GM19324 (cell line): ENCODE measurements at regions not wholly inside any gene's neighbourhood (a gene's known extent, or its start where the extent isn't known, plus 50 kb on each side); places are given as distances from the start of the nearest gene placed in this dataset.

Experiments used
- ATAC-seq: cut with Tn5 transposase; IDR thresholded peaks from one replicate; pipeline ENCODE4 v1.9.1; 2021; ENCODE audit warnings: mild to moderate bottlenecking, moderate library complexity; ENCODE audit not compliant: unreplicated experiment, low FRiP score

DNA sequence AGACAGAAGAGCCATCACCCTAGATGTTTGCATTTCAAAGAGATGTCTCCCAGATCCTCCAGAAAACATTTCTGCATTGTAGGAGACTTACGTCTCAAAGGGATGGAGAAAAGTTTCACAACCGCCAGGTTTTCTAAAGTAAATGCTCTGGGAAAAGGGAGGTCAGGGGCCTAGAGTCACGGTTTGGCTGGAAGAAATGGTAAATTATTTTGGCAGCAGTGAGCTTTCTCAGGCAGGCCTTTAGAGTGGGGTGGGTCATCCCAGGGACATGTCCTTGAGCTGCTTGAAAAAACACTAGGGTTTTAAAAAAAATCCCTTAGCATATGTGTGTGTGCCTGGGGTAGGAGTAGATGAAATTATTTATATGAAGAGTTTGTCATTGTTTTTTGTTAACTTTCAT, 728.8 kb downstream of the TYW1 start:
- ATAC-seq: no peak

DNA sequence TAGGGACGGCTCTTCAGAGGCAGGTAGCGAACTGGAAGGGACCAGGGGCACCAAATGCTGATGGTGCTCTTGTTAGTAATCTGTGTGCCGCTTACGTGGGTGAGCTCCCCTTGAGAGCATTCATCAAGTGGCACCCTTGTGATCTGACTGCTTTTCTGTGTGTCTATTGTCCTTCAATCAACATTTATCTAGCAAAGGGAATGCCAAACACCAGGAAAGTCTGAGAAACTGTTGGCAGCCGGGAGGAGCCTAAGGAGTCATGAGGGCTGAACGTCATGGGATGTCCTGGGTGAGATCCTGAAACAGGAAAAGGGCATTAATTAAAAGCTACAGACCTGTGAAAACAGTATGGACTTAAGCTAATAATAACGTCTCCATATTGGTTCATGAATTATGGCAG, 733.1 kb downstream of the TYW1 start:
- no peak for ATAC-seq

DNA sequence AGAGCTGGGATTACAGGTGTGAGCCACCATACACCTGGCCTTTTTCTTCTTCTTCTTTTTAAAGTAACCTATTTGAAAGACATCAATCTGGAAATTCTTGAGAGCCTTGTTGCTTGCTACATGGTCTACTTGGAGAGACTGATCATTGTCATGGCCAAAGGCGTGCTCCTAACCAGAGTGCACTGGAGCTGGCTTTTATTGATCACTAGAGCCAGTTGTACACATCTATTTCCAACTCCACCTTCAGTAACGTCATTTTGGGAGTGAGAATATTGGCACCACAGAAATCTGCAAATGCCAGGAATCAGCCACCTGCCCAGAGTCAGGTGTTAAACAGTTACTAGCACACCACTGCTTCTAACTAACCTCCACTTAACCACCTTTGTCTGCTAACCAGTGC, 735.1 kb downstream of the TYW1 start:
- ATAC-seq: no peak

DNA sequence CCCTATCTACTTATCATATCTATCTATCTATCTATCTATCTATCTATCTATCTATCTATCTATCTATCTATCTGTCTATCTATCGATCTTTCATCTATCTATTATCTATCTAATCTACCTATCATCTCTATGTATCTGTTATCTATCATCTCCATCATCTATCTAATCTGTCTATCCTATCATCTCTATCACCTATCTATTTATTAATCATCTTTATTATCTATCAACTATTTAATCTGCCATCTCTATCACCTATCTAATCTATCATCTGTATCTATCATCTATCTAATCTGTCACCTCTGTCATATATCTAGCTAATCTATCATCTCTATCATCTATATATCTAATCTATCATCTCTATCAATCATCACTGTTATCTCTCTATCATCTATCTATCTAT, 736.3 kb downstream of the TYW1 start:
- ATAC-seq: no peak

DNA sequence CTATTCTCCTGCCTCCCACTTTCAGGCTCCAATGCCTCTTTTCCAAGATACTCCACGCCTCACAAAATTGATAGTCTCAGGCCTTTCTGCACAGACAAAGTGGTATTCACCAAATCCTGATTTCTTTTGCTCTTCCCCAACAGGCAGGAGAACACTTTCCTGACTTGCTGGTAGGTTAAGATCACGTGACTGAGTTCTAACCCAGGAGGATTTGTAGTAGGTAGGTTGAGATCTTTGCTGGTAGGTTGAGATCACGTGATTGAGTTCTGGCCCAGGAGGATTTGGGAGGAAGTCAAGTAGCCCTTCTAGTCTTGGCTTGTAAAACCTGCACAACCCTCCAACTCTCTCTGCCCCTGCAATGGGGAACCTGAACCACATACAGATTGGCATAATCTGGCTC, 741.5 kb downstream of the TYW1 start:
- no peak for ATAC-seq

DNA sequence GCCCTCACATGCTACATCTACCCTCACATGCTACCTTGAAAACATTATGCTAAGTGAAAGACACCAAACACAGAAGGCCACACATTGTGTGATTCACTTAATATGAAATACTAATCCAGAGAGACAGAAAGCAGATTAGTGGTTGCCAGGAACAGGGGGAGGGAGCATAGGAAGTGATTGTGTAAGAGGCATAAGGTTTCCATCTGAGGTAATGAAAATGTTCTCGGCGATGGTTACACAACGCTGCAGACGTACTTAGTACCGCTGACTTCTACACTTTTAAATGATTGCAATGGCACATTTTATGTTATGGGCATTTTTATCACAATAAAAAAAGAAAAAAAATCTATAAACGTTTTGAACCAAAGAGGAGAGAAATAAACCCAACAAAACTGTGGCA, 742.3 kb downstream of the TYW1 start:
- ATAC-seq: no peak

DNA sequence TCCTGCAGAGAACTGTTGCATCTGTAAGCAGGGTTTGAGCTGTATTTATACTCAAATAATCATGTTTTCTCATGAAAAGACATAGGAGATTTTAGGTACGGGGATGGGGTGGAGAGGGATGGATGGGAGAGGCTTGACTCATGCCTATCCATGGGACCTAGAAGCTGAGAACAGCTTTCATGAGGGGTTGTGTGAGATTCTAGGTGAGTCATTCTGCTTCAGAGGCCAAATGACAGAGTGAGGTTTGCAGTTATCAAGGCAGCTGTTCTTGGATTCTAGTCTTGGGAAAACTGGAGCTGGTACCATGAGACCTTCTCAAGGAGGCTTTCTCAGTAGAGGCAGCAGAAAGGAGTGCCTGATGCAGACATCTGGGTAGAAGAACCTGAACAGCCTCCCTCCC, 746.9 kb downstream of the TYW1 start:
- ATAC-seq: no peak

DNA sequence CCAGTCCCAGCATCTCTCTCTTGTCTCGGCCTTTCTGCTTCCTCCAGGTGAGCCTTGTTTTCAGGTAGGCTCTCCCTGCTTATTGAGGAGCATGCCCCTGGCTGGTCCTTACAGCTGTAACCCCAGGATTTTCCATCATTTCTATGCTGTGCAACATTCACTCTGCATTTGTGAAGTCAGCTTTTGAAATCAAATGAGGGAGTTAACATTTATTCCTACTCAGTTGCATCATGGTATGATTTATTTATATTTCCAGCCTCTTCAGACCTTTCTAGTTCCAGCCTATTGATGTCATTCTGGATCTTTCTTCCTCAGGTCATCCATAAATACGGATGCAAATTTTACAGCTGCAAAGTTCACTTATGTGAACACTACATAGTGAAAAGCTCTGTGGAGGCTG, 755.6 kb downstream of the TYW1 start:
- no peak for ATAC-seq

DNA sequence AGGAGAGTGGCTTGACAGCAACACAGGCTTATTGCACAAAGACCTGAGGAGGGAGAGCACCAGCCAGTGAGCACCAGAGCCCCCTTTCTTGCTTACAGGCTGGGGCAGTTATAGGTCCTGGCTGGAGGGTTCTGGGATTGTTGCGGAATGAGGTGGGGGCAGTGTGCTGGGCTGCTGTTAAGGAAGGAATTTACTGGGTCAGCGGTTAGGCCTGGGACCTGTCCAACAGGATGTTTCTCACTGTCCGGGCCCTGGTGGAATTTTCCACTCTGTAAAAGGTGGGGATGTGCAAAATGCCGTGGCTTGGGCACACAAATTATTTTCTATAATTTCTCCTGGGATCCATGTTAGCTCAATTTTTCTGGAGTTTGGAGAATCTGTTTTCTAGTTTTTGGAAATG, 757.3 kb downstream of the TYW1 start:
- no peak for ATAC-seq

DNA sequence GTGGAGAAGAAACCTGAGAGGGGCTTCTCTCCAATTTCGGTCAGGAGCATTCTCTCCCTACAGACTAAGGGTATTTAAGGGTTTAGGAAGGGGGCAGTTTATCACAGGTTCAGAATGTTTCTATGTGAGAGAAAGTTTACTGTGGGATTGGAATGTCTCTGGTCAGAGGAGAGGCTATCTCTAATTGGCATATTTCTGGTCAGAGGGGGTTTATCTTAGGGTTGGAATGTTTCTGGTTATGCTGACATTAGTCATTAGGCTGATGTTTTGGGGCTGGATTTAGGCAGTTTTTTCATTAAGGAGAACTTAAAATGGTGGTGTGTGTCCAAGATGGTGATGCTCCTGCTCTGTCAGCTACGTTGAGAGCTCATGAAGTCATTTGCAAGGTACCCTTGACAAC, 758.0 kb downstream of the TYW1 start:
- ATAC-seq: no peak

DNA sequence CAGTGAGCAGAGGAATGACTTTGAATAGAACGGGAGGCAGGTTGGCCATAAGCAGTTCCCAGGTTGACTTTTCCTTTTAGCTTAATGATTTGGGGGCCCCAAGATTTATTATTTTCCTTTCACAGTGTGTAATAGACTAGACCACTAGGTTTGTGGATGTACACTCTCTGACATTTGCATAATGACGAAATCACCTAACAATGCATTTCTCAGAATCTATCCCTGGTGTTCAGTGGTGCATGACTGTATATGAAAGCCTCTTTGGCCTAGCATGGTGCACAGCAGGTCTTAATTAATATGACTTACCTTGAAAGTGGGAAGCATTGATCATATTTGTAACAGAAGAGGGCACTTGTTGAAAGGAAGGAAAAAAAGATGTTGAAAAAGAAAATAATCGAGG, 761.9 kb downstream of the TYW1 start:
- ATAC-seq: no peak

DNA sequence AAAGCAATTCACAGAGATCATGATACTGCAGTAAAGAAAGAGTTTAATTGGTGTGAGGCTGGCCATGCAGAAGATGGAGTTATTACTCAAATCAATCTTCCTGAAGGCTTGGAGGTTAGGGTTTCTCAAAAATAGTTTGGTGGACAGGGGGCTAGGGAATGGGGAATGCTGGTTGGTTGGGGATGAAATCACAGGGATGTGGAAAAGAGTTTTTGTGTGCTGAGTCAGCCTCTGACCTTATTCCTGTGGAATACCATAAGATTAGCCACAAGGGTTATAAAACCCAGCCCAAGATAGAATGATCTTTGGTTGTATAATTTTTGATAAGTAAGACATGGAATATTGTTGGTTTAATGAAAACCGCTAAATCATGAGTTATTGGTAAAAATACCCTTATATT, 764.3 kb downstream of the TYW1 start:
- no peak for ATAC-seq

DNA sequence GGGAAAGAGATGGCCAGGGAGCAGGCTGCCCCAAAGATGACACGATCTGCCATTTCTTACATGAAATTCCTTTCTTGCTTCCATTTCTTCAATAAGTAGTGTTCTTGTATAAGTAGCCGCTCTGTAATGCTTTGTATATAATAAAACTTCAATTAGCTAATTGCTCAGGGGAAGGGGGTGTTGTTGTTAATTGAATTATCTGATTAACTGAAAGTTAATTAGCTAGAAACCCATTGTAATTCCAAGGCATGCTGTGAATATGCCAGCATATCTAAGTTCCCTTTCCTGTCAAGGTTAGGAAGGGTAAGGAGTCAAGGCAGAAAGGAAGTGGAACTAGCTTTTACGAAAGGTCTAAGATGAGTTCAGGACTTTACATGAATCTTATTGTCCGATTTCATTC, 765.9 kb downstream of the TYW1 start:
- ATAC-seq: no peak

DNA sequence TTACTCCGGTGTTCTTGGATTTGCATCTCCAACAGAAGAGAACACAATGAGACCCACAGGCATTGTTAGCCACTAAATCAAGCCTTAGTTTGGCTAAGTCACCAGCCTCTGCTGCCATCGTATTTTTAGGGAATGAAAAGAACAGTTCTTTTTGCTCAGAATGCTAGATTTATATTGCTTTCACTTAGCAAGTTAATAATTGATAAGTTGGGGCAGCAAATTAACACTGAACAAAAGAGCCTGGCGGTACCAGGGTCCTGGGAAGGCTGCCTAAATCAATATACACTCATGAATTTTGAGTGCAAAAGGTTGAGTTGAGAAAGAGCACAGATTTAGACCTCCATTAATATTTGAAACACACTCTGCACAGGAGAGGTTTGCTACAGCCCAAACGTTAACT, 767.7 kb downstream of the TYW1 start:
- no peak for ATAC-seq

DNA sequence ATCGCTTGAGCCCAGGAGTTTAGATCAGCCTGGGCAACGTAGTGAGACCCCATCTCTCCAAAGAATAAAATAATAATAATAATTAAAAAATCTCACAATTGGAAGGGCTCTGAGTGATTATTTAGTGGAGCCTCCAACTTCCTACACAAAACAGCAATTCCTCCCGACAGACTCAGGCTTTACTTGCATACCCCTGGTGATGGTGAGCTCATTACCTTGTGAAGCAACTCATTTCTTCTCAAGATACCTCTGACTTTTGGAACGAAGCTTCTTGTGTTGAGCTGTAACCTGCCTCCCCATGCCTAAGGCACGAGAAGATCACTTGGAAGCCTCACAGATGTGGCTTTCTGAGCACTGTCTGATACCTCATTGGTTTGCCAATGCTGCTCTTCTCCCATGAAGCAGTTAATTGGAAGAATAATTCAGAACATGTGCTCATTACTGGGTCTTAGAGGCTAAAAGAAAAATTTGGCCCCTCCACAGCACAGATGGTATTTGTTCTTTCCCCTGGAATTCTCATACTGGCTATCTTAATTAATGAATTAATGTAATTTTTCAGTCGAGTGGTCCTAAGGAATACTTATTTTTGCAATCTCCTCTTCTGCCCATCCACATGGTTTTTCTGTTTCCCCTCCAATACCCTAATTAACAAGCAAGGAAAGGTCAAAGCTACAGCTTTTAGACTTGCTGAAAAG, 769.0 kb downstream of the TYW1 start:
- ATAC-seq: no peak

DNA sequence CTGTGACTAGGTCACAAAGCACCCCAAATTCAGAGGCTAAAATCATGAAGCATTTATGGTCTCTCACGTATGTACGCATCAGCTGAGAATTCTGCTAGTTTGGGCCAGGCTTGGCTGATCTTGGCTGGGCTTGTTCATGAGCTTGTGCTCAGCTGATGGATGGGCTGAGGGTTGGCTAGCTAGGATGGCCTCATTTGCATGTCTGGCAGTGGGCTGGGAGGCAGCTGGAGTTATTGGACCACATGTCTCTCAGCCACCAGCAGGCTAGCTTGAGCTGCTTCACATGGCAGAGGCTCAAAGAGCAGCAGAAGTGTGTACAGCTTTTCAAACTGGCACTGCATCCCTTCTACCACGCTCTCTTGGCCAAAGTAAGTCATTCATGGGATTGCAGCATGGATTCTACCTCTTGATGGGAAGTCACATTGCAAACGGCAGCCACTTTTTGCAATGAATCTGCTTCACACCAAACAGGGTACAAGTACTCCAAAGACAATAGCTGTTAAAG, 770.3 kb downstream of the TYW1 start:
- ATAC-seq: no peak

DNA sequence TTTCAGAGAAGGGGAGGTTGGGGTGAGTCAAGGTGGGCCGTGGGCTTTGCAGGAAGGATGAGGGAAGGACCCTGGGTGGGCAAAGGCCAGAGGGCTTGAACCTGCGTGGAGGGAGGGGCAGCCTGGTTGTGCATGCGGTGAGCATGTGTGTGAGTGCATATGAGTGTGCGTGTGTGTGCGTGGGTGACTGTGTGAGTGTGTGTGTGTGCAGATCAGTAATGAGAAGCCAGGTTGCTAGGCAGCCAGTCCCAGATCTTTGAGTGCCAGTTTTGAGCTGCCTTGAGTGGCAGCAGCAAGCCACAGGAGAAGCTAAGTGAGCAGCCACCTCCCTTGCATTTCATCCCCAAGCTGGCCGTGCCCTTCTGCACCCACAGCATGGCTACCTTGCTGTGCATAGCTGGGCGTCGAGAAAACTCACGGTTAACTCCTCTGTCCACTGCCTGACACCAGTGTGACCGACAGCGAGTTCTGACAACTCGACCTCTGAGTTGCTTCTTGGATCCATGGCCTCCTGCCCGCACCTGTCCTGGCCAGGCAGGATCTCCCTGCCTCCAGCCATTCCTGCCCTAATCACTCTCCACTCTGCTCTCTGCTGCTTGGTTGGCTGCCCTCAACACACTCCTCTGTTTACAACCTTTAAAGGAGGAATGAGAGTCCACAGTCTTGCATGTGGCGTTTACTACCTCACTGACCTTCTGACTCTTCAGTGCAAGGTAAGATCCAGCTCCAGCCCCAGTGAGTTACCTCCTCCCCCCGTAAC, 775.4 kb downstream of the TYW1 start:
- ATAC-seq: no peak

DNA sequence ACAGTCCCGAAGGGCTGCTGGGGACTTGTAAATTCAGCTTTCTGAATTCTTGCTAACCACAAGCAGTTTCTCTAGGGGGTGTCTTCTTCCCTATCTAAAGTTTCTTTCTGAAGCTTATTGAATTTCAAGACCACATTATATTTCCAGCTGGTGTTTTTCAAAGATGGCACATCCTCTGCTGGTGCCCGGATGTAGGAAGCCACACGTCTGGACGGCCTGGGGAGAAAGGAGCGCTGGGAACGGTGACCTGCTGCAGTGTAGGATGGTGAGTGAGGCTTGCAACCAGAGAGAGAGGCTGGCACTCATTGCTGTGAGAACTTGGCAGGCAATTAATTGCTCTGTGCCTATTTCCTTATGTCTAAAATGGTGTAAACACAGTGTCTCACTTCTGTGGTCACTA, 776.4 kb downstream of the TYW1 start:
- ATAC-seq: no peak

DNA sequence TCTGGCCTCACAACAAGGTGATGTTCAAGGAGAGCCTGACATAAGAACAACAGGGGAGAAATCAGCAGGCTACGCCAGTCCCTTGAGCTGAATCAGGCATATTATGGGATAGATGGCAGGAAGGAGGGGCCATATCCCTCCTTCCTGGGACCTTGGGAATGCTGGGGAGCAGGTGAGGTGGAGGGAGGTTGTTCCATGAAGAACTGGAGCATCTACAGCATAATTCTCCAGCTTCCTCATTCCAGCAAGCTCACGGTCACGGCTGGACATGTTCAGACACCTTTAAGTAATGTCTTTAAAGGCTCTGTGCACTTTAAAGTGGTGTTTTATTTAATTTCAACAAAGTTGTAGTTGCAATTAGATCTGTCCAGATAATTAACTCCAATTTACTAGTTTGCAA, 780.5 kb downstream of the TYW1 start:
- ATAC-seq: no peak

DNA sequence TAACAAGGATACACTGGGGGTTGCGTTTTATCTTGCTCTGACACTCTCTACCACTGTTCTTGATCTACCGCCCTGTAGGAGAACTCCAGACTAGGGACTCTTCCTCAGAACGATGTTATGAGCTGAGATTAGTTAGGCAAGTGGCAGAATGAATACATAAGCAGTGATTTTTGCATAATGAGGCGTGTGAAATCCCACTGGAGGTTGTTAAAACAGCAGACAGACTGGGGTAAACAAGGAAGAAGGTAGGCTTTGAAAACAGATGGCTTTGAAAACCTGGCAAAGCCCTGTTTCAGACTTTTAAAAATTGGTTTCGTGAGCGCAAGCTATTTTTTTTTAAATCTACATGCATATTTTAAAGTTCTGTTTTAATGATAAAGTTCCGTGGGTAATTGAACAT, 785.2 kb downstream of the TYW1 start:
- no peak for ATAC-seq

DNA sequence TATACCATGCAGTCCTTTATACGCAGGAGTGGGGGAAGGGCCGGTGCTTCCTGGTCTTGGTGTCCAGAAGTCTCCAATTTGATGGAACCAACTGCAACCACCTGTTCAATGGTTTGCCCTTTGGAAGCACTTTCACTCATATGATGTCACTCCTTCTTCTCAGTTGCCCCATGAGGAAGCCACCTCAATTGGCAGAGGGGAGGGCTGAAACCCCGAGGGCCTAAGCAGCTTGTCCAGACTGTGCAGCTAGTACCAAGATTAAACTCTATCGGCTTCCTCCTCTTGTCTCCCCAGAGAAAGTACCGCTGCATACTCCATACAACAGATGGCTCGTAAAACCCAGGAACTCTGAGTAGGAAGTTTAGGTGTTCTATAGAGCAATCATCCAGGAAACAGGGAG, 789.4 kb downstream of the TYW1 start:
- ATAC-seq: no peak

DNA sequence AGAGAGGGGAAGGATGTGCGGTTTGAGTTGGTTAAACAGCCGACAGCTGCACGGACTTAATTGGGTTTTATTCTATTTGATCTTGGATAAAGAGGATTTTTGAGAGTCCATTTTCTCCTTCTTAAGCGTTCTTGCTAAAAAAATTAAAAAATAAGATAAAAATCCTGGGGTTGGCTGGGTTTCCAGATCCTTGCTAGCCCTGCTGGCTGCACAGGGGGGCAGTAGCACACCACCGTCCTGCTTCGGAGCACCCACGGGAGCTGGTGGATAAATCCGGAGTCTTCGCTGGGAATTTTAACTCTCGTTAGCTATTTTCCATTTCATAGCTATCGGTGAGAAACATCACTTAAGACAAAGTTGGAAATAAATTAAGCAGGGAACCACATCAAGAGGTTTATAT, 792.0 kb downstream of the TYW1 start:
- ATAC-seq: no peak
